ENCODE measurements at regions not wholly inside any gene's neighbourhood (a gene's known extent, or its start where the extent isn't known, plus 50 kb on each side); places are given as distances from the start of the nearest gene placed in this dataset.

DNA sequence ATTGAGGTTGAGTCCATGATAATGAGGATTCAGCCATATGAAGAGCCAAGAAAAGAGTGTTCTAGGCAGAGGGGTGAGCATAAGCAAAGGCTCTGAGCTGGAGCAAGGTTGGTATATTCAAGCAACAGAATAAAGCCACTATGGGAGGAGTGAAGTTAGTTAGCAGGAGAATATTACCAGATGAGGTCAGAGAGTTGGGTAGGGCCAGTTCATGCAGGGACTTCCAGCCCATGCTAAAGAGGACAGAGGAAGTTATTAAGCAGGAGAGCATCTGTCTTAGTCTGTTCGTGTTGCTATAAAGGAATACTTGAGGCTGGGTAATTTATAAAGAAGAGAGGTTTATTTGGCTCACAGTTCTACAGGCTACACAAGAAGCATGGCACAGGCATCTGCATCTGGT, 57.1 kb upstream of the ATG10 start:
- Histone ChIP-seq H3K4me3 (ENCODE audit: low read length) (no peak overlapping the region), H3K4me1 (ENCODE audit: control insufficient read depth in 2 of 2, insufficient read depth in 2 of 2, low read length in 2 of 2) (no peaks in the 10 kb centered on the region), H3K36me3 (ENCODE audit: control insufficient read depth in 2 of 3, insufficient read depth in 3 of 3, low read length in 3 of 3) (no peaks in the 10 kb centered on the region), H3K27me3 (ENCODE audit: control insufficient read depth in 2 of 2, insufficient read depth in 2 of 2, low read length in 2 of 2) (no peaks in the 10 kb centered on the region), H3K9me3 (ENCODE audit: control insufficient read depth in 2 of 3, low read length in 3 of 3) (no peaks in the 10 kb centered on the region), H3K27ac (ENCODE audit: low read depth, low read length) (no peak overlapping the region)
- Mint-ChIP-seq H3K27ac (no peak overlapping the region), H3K27me3 (peaks cover 0 to 3% (median 0%) of the 10 kb centered on the region in 5 donors), H3K9me3 (peaks cover 0 to 8% (median 3%) of the 10 kb centered on the region in 11 donors), H3K36me3 (peaks cover 0 to 4% (median 0%) of the 10 kb centered on the region in 5 donors), H3K4me3 (no peak overlapping the region), H3K4me1 (peaks cover 0 to 4% (median 0%) of the 10 kb centered on the region in 7 donors)
- ATAC-seq (no peak), DNase-seq (no peak)
- ChIA-PET POLR2A (no interaction called here), CTCF (no interaction called here)
- intact Hi-C loops (cut with micrococcal nuclease) = no loop called here

DNA sequence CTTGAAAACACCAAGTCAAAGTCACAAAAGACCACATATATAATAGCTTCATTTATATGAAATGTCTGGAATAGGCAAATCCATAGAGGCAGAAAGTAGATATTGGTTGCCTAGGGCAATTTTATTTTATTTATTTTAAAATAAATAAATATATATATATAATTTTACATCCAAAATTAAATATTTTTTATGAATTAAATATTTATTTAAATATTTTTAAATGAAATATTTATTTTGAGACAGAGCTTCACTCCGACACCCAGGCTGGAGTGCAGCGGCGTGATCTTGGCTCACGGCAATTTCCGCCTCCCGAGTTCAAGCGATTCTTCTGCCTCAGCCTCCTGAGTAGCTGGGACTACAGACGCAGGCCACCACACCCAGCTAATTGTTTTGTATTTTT, 58.9 kb upstream of the ATG10 start:
- no peak overlapping the region for H3K4me3 Mint-ChIP-seq
- no peak overlapping the region for H3K27ac Mint-ChIP-seq
- peaks cover 0 to 3% (median 0%) of the 10 kb centered on the region in 5 donors for H3K27me3 Mint-ChIP-seq
- POLR2A ChIA-PET = no interaction called here
- H3K9me3 Mint-ChIP-seq = peaks cover 0 to 8% (median 3%) of the 10 kb centered on the region in 11 donors
- no peak for DNase-seq
- no peak for ATAC-seq
- Histone ChIP-seq H3K36me3 (ENCODE audit: control insufficient read depth in 2 of 3, insufficient read depth in 3 of 3, low read length in 3 of 3) (no peaks in the 10 kb centered on the region), H3K4me1 (ENCODE audit: control insufficient read depth in 2 of 2, insufficient read depth in 2 of 2, low read length in 2 of 2) (no peaks in the 10 kb centered on the region), H3K4me3 (ENCODE audit: low read length) (no peak overlapping the region), H3K9me3 (ENCODE audit: control insufficient read depth in 2 of 3, low read length in 3 of 3) (no peaks in the 10 kb centered on the region), H3K27me3 (ENCODE audit: control insufficient read depth in 2 of 2, insufficient read depth in 2 of 2, low read length in 2 of 2) (no peaks in the 10 kb centered on the region), H3K27ac (ENCODE audit: low read depth, low read length) (no peak overlapping the region)
- peaks cover 0 to 4% (median 0%) of the 10 kb centered on the region in 7 donors for H3K4me1 Mint-ChIP-seq
- peaks cover 0 to 4% (median 0%) of the 10 kb centered on the region in 5 donors for H3K36me3 Mint-ChIP-seq
- CTCF ChIA-PET = interaction anchor here (0.6 kb wide), 1 partner anchor 1100 kb away, joined by 5 read pairs; no protein-coding TSS in a partner anchor
- intact Hi-C loops (cut with micrococcal nuclease) = no loop called here

DNA sequence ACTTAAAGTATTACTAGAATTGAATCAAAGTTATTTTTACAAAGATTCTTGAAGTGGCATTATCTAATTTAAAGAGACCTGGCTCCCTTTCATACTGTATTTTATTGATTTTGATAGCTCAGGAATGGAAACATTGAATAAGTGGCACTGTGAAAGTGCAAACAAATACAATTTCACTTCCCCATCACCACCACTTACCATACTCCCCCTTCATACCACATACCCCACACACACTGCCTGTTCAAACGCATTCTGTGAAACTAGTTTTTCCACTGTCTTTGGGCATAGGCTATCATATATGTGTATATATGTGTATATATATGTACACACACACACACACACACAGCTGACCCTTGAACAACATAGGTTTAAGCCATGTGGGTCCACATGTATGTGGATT, 62.1 kb upstream of the ATG10 start:
- H3K36me3 Mint-ChIP-seq = peaks cover 0 to 2% (median 0%) of the 10 kb centered on the region in 5 donors
- Histone ChIP-seq H3K27me3 (ENCODE audit: control insufficient read depth in 2 of 2, insufficient read depth in 2 of 2, low read length in 2 of 2) (no peaks in the 10 kb centered on the region), H3K36me3 (ENCODE audit: control insufficient read depth in 2 of 3, insufficient read depth in 3 of 3, low read length in 3 of 3) (no peaks in the 10 kb centered on the region), H3K4me1 (ENCODE audit: control insufficient read depth in 2 of 2, insufficient read depth in 2 of 2, low read length in 2 of 2) (no peaks in the 10 kb centered on the region), H3K27ac (ENCODE audit: low read depth, low read length) (no peak overlapping the region), H3K9me3 (ENCODE audit: control insufficient read depth in 2 of 3, low read length in 3 of 3) (no peaks in the 10 kb centered on the region), H3K4me3 (ENCODE audit: low read length) (no peak overlapping the region)
- peaks cover 0 to 2% (median 0%) of the 10 kb centered on the region in 7 donors for H3K4me1 Mint-ChIP-seq
- DNase-seq = no peak
- no peak overlapping the region for H3K4me3 Mint-ChIP-seq
- no peaks in the 10 kb centered on the region for H3K27me3 Mint-ChIP-seq
- POLR2A ChIA-PET = no interaction called here
- CTCF ChIA-PET = no interaction called here
- intact Hi-C loops (cut with micrococcal nuclease) = no loop called here
- ATAC-seq = no peak
- peaks cover 0 to 4% (median under 1%) of the 10 kb centered on the region in 11 donors for H3K9me3 Mint-ChIP-seq
- H3K27ac Mint-ChIP-seq = no peak overlapping the region

DNA sequence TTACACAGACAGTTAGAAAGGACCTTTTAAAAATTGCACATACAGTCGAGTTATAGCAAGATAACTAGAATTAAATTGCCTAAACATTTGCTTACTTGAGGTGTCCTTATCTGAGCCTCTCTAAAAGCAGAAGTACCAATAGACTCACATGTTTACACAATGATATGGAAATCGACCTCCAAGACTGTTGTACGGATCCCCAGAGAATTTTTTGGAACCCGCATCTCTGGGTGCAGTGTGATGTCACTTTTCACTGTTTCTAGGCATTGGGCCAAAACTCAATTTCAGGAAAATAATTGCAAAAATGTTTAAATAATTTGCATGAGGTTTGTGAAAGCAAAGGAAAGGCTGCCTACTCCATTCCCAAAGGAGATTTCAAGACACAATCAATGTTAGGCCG, 63.1 kb upstream of the ATG10 start:
- no peak for ATAC-seq
- H3K4me1 Mint-ChIP-seq = peaks cover 0 to 2% (median 0%) of the 10 kb centered on the region in 7 donors
- H3K27ac Mint-ChIP-seq = no peak overlapping the region
- H3K27me3 Mint-ChIP-seq = no peaks in the 10 kb centered on the region
- H3K4me1 ChIP-seq (ENCODE audit: control insufficient read depth in 2 of 2, insufficient read depth in 2 of 2, low read length in 2 of 2) = no peaks in the 10 kb centered on the region
- no peaks in the 10 kb centered on the region for H3K36me3 ChIP-seq (ENCODE audit: control insufficient read depth in 2 of 3, insufficient read depth in 3 of 3, low read length in 3 of 3)
- H3K4me3 Mint-ChIP-seq = no peak overlapping the region
- no peaks in the 10 kb centered on the region for H3K36me3 Mint-ChIP-seq
- intact Hi-C loops (cut with micrococcal nuclease) = no loop called here
- H3K27ac ChIP-seq (ENCODE audit: low read depth, low read length) = no peak overlapping the region
- H3K4me3 ChIP-seq (ENCODE audit: low read length) = no peak overlapping the region
- no peak for DNase-seq
- H3K9me3 ChIP-seq (ENCODE audit: control insufficient read depth in 2 of 3, low read length in 3 of 3) = no peaks in the 10 kb centered on the region
- POLR2A ChIA-PET = no interaction called here
- CTCF ChIA-PET = no interaction called here
- no peaks in the 10 kb centered on the region for H3K27me3 ChIP-seq (ENCODE audit: control insufficient read depth in 2 of 2, insufficient read depth in 2 of 2, low read length in 2 of 2)
- H3K9me3 Mint-ChIP-seq = no peaks in the 10 kb centered on the region

- Histone ChIP-seq H3K27me3 (ENCODE audit: control insufficient read depth in 2 of 2, insufficient read depth in 2 of 2, low read length in 2 of 2) (no peaks in the 10 kb centered on the region), H3K9me3 (ENCODE audit: control insufficient read depth in 2 of 3, low read length in 3 of 3) (no peaks in the 10 kb centered on the region), H3K27ac (ENCODE audit: low read depth, low read length) (no peak overlapping the region), H3K4me3 (ENCODE audit: low read length) (no peak overlapping the region), H3K4me1 (ENCODE audit: control insufficient read depth in 2 of 2, insufficient read depth in 2 of 2, low read length in 2 of 2) (no peaks in the 10 kb centered on the region), H3K36me3 (ENCODE audit: control insufficient read depth in 2 of 3, insufficient read depth in 3 of 3, low read length in 3 of 3) (no peaks in the 10 kb centered on the region)
- H3K27me3 Mint-ChIP-seq = no peaks in the 10 kb centered on the region
- no peak overlapping the region for H3K27ac Mint-ChIP-seq
- ChIA-PET POLR2A (no interaction called here), CTCF (no interaction called here)
- H3K9me3 Mint-ChIP-seq = no peaks in the 10 kb centered on the region
- H3K36me3 Mint-ChIP-seq = no peaks in the 10 kb centered on the region
- H3K4me1 Mint-ChIP-seq = peaks cover 0 to 2% (median 0%) of the 10 kb centered on the region in 7 donors
- DNase-seq (no peak), ATAC-seq (no peak)
- H3K4me3 Mint-ChIP-seq = no peak overlapping the region
- intact Hi-C loops (cut with micrococcal nuclease) = no loop called here
Observed at GRCh38 chr5:81908044-81908443, 63.8 kb upstream of the ATG10 start.

GRCh38 chr5:81907012-81907635, 64.7 kb upstream of the ATG10 start:
- Histone ChIP-seq H3K4me3 (ENCODE audit: low read length) (no peak overlapping the region), H3K27me3 (ENCODE audit: control insufficient read depth in 2 of 2, insufficient read depth in 2 of 2, low read length in 2 of 2) (no peaks in the 10 kb centered on the region), H3K4me1 (ENCODE audit: control insufficient read depth in 2 of 2, insufficient read depth in 2 of 2, low read length in 2 of 2) (no peaks in the 10 kb centered on the region), H3K27ac (ENCODE audit: low read depth, low read length) (no peak overlapping the region), H3K9me3 (ENCODE audit: control insufficient read depth in 2 of 3, low read length in 3 of 3) (no peaks in the 10 kb centered on the region), H3K36me3 (ENCODE audit: control insufficient read depth in 2 of 3, insufficient read depth in 3 of 3, low read length in 3 of 3) (no peaks in the 10 kb centered on the region)
- H3K9me3 Mint-ChIP-seq = peaks cover 0 to 4% (median 0%) of the 10 kb centered on the region in 11 donors
- H3K4me3 Mint-ChIP-seq = no peak overlapping the region
- intact Hi-C loops (cut with micrococcal nuclease) = no loop called here
- no peaks in the 10 kb centered on the region for H3K27me3 Mint-ChIP-seq
- no peak overlapping the region for H3K27ac Mint-ChIP-seq
- H3K36me3 Mint-ChIP-seq = no peaks in the 10 kb centered on the region
- H3K4me1 Mint-ChIP-seq = peaks cover 0 to 2% (median 0%) of the 10 kb centered on the region in 7 donors
- ChIA-PET CTCF (no interaction called here), POLR2A (no interaction called here)
- DNase-seq (no peak), ATAC-seq (no peak)

GRCh38 chr5:81906086-81906485, 65.7 kb upstream of the ATG10 start:
- H3K4me3 ChIP-seq (ENCODE audit: low read length) = no peak overlapping the region
- H3K36me3 ChIP-seq (ENCODE audit: control insufficient read depth in 2 of 3, insufficient read depth in 3 of 3, low read length in 3 of 3) = no peaks in the 10 kb centered on the region
- no peaks in the 10 kb centered on the region for H3K27me3 ChIP-seq (ENCODE audit: control insufficient read depth in 2 of 2, insufficient read depth in 2 of 2, low read length in 2 of 2)
- intact Hi-C loops (cut with micrococcal nuclease) = no loop called here
- H3K9me3 ChIP-seq (ENCODE audit: control insufficient read depth in 2 of 3, low read length in 3 of 3) = peaks cover 0 to 8% (median 0%) of the 10 kb centered on the region in 3 experiments
- no peak overlapping the region for H3K27ac Mint-ChIP-seq
- peaks cover 0 to 2% (median 0%) of the 10 kb centered on the region in 7 donors for H3K4me1 Mint-ChIP-seq
- H3K4me1 ChIP-seq (ENCODE audit: control insufficient read depth in 2 of 2, insufficient read depth in 2 of 2, low read length in 2 of 2) = no peaks in the 10 kb centered on the region
- H3K4me3 Mint-ChIP-seq = no peak overlapping the region
- no peak for ATAC-seq
- ChIA-PET CTCF (no interaction called here), POLR2A (interaction anchor here (1.0 kb wide), 1 partner anchor 12 kb away, joined by 4 read pairs; no protein-coding TSS in a partner anchor)
- H3K27me3 Mint-ChIP-seq = no peaks in the 10 kb centered on the region
- no peak for DNase-seq
- peaks cover 0 to 8% (median 3%) of the 10 kb centered on the region in 5 donors for H3K36me3 Mint-ChIP-seq
- peaks cover 4 to 15% (median 8%) of the 10 kb centered on the region in 11 donors for H3K9me3 Mint-ChIP-seq
- no peak overlapping the region for H3K27ac ChIP-seq (ENCODE audit: low read depth, low read length)
